ENCODE measurements at regions not wholly inside any gene's neighbourhood (a gene's known extent, or its start where the extent isn't known, plus 50 kb on each side); places are given as distances from the start of the nearest gene placed in this dataset.

GRCh38 chr6:54010340-54011276, 100.6 kb upstream of the MLIP start:
- DNase-seq, result no peak

DNA sequence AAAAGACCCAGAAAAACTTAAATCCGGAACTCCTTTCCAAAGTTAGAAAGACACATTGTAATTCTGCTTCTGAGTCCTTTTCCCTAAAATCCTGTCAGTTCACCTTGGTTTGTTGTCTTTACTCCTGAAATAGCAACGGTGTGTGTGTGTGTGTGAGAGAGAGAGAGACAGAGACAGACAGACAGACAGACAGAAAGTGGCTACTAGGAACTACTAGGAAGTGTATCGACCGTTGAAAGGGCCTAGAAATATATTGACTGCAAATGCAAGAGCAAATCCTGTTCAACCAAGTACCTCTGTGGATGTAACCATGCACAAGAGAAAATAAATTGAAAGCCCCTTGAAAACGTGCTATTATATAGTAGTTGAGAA, 100.0 kb upstream of the MLIP start:
- no peak for DNase-seq

DNA sequence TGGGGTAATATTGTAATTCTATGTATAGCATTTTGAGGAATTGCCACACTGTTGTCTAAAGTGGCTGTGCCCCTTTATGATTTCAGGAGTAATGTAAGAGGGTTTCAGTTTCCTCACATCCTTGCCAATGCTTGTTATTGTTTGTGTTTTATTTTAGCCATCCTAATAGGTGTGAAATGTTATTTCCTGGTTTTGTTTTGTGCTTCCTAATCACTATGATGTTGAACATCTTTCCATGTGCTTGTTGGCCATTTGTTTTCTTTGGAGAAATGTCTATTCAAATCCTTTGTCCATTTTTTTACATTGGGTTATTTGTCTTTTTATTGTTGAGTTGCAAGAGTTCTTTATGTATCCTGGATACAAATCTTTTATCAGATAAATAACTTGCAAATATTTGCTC, 97.3 kb upstream of the MLIP start:
- no peak for DNase-seq

- DNase-seq, result no peak
These were observed 96.8 kb upstream of the MLIP start for GRCh38 chr6:54014440-54014839.

GRCh38 chr6:54017877-54018276, 93.4 kb upstream of the MLIP start:
- DNase-seq, result no peak

DNA sequence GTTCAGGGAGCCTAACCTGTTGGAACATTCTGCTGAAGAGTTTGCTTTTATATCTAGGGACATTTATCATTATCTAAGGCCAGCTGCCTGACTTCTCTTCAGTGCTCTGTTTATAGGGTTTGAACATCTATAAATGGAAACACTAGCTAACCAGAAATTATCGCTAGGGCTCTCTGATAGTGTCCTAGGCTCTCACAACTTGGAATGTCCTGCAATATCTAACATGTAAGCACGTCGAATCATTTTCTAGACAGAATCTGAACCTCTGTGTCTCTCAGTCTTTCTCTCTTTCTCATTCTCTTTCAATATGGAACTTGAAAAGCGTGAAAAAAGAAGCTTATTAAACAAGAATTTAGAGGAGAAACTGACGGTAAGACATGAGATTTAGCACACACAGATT, 92.5 kb upstream of the MLIP start:
- no peak for DNase-seq

DNA sequence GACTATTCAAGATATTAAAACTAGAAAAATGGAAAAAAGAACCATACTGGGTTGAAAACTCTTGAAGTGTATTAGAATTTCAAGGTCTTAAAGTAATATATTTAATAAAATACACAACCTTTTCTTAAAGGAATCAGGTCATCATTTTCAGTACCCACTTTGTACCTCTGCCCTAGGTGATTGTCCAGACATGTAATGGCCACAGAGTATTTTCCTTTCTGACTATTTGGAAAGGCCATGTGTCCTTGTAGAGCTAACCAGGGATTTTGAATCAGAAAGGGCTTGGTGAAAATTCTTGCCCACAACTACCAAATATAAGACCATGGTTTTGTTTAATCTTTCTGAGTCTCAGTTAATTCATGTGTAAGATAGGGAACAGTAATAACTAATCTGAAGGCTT, 91.4 kb upstream of the MLIP start:
- no peak for DNase-seq

DNA sequence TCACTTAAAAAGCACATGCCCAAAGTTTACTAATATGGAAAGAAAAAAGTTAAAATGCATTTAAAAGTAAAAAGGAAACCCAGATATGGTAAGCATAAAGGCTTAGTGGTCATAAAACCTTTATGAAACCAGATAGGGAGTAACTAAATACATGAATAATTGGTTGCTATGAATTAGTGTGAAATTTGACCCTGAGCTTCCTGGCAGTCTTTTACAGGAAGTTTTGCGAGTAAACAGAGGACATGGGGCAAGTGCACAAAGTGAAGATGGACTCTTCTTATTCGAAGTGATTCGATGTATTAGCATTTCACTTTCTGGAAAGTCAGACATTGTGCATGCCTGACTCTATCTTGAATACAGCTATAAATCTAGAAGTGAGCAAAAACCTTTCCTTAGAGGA, 90.9 kb upstream of the MLIP start:
- DNase-seq, result no peak

- DNase-seq, result no peak
These were observed 84.4 kb upstream of the MLIP start for GRCh38 chr6:54026652-54027400.

GRCh38 chr6:54028170-54028569, 83.1 kb upstream of the MLIP start:
- DNase-seq, result no peak

- no peak for DNase-seq
These were observed 82.1 kb upstream of the MLIP start for GRCh38 chr6:54029187-54029586.

DNA sequence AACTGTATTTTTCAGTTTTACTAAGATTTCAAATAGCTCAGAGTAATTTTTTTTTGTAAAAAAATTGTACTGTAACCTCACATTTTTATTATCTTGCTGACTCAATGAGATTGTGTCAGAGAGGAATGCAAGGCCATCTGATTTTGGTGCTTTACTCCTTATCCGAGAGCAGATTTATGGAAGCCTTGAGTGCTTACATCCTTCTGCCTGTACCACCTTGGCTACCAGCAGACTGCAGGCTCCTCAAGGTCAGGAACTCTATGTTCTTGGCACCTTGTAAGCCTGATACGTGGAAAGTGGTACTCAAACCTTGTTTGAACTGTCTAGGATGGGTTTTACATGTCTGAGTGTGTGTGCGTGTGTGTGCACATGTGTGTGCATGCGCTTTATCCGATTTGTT, 80.1 kb upstream of the MLIP start:
- DNase-seq, result no peak

DNA sequence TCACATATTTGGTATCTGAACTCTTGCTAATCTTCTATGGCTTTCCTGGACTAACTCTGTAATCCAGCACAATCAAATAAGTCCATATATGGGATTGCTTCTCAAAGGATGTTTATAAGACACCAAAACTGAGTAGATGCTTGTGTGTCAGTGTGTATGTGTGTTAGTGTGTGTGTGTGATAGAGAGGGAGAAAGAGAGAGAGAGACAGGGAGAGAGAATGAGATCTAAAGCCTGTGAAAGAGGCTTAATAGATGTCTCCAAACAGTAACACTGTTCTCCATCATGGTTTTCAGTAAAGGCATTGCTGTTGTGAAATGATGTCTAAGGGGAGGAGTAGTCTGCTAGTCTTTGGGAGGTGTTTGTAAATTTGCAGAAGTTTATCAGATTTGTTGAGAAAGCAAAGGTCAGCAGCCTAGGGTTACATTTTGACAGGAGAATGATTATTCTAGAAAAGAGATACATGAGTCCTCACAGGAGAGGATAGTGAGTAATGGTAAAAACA, 73.9 kb upstream of the MLIP start:
- DNase-seq, result no peak

- no peak for DNase-seq
These were observed 70.7 kb upstream of the MLIP start for GRCh38 chr6:54040545-54040944.

GRCh38 chr6:54041239-54041638, 70.0 kb upstream of the MLIP start:
- no peak for DNase-seq

- no peak for DNase-seq
These were observed 67.9 kb upstream of the MLIP start for GRCh38 chr6:54043360-54043759.

DNA sequence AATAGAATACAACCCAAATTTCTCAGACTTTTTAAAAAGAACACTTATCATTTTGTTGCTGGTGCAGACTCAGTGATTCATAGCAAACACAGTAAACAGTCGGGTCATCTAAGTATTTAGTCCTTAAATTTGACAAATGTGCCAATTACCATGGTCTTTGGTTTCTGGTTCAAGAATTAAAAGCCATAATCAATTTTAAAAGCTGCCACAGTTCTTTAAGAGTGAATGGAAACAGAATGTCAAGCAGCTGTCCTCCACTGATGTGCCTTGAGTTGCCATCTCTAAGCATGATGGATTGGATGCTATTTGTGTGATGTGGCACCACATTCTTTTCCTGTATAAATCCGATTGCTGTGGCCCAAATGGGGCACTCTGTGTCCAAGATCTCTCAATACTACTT, 67.2 kb upstream of the MLIP start:
- no peak for DNase-seq

- no peak for DNase-seq
These were observed 62.5 kb upstream of the MLIP start for GRCh38 chr6:54048782-54049181.

- no peak for DNase-seq
These were observed 60.5 kb upstream of the MLIP start for GRCh38 chr6:54050750-54051149.

DNA sequence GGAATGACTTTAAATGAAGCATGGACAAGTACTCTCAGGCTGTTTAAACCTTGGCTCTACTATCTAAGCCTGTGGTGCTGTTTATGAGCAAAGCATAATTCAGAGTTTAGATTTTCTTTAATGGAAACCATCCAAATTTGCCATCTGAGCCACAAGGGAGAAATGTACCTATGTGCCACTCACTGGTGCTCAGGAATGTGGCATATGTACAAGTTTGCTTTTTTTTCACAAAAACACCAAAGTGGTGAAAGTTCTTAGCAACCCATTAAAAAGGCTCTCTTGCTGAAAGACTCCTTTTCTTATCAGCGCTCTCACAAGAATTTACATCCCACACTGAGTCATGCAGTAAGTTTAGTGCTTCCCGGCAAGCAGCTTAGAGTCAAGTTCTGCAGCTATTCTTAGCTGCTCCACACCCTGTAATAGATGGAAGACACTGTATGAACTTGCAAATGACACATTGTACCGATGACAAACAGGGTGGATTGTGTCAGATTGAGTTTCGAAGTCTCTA, 57.3 kb upstream of the MLIP start:
- DNase-seq, result peak; percentile 93

DNA sequence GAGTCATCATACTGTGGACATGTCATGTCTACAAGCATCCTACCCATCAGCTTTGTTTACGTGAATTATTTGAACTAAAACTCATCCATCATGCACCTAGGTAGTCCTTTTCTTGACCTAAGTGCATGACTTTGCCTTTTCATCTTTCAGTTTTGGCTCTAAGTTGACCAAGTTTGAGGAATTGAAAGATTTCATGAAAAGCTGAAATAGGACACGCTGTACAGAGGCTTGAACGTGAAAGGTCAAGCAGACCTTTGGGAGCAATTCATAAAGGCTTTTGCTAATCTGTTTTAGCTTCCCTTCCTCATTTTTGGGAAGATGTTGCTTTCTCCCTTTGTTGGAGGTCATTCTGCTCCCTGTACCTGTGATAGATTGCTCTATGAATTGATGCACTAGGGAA, 55.1 kb upstream of the MLIP start:
- DNase-seq, result no peak

DNA sequence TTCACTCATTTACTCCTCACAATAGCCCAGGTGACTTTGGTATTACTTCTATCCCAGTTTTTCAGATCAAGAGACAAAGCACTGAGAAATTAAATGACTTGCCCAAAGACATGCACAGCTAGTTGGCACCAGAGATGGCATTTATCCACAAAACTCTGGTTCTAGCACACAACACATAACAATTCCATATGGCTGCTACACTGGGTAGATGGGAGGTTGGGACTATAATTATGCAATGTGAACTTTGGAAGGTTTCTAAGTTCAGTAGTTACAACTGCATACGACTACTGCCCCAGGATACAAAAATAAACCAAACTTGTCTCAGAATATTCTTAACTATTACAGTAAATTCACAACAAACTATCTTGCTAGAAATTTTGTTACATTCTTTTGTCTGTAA, 54.2 kb upstream of the MLIP start:
- DNase-seq, result no peak

DNA sequence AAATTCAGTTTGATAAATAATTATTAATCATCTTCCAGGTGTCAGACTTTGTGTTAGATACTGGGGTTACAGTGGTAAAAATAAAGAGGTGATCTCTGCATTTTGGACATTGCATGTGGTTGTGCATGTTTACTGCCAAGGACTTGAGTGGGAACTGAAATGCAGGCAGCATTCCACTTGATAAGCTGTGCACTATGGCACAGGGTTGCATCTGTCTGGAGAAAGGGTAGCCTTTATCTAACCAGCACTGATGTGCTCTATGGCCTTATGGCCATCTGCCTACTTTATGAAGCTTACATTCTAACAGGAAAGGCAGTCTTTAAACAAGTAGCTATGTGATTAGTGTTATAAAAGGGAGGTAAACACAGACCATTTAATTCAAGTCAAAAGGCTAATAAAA, 53.0 kb upstream of the MLIP start:
- no peak for DNase-seq

- no peak for DNase-seq
These were observed 51.6 kb upstream of the MLIP start for GRCh38 chr6:54059683-54060082.

All from fibroblast of skin of back (primary cell).